T-helper 1 cell treated with Interleukin-12 subunit alpha and Interleukin-12 subunit beta and Interleukin-4 antibody, amounts not matched to agents 30 ng/mL and 1 ng/mL, for 36 hours (primary cell): ENCODE measurements at regions not wholly inside any gene's neighbourhood (a gene's known extent, or its start where the extent isn't known, plus 50 kb on each side); places are given as distances from the start of the nearest gene placed in this dataset.

Source experiments
- intact Hi-C: fragments of 100-400 bp; cut with micrococcal nuclease; formaldehyde crosslinking; loops from one replicate; pipeline ENCODE4 v1.15.1; 2024

DNA sequence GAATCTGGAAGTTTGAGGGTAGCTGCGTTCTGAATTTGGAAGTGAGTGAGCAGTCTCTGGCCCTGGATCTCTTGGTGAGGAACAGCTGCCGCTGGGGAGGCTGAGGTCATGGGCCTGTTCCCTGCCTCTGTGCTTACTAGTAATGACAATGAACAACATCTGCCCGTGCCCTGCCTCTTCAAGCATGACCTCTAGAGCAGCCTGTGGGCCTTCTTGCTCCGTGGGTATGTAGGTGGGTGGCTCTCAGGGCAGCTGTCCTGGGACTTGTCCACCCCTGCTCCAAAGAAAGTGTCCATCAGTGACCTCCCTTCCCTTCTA is 186.2 kb downstream of the CXCL12 start:
- intact Hi-C loops: no loop called here

DNA sequence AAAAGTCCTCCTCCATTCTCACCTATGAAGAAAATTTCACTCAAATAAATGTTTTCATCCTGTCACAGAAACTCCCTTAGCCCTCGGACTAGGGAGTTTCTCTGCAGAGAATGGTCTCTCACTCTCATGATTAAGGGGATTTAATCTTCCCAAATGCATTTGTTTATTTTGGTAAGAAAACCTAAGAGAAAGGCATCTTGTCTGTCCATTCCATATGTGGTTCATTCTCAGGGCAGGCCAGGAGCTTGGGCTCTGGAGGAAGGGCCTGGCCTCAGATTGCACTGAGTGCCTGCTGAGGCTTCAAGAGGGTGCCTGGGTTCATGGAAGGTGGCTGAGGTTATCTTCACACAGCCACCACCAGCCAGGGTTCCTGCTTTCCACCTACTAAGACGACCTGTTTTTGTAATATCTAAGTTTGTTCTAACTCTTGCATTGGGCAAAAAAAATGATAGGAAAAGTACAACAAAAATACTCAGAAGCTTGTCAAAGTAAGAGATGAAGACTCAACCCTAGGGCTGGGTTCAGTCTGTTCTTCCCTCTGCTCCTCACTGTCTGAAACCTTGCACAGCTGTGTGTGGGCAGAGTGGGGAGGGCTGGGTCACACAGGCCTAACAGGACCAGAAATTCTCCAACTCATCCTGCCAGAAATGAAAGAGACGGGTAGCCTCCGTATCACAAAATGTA is 186.7 kb downstream of the CXCL12 start:
- intact Hi-C loops: no loop called here

DNA sequence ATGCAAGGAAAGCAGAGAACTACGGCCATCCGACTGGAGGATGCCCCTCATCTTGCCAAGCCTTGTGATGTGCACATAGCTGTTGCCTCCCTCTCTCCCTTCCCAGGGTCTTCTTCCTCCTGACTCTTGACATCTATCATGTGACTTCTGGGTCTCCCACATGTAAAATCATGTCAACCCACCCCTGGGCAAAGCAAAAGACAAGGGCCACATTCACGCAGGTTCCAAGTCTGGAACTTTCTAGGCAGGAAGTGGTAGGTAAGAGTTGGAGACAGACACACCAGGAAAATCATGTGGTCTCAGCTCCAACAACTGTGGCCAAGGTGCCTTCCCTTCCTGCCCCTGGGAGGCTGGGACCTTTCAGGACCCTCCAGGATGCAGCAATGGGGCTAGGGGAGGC is 187.3 kb downstream of the CXCL12 start:
- intact Hi-C loops: no loop called here

DNA sequence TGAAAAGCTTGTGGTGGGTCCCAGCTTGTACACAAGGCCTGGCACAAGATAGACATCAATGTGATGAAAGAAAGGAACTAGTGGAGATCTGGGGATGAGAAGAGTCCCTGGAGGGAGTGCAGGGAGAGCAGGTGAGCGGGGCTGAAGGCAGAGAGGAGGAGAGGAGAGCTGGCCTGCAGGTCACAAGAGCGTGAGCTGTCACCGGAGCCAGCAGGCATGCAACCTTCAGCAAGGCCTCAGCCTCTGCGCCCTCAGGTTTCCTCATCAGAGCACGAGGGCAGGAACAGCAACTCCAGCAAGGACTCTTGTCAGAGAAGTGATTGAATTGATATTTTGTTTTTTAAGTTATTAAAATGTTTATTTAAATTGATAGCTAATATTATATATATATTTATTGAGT is 188.6 kb downstream of the CXCL12 start:
- intact Hi-C loops: no loop called here

DNA sequence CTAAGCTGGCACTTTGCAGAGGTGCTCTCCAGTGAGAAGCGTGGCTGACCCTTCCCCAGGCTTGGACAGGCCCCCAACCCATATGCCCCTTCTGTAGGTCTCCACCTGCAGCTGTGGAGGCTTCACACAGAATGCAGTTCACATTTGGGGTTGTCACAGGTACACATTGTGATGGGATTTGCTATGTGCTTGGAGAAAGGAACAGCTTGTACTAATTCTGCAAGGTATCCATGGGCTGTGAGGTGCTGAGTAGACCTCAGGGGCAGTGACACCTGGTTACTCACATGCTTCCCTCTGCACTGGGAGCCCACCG is 188.9 kb downstream of the CXCL12 start:
- intact Hi-C loops: no loop called here

DNA sequence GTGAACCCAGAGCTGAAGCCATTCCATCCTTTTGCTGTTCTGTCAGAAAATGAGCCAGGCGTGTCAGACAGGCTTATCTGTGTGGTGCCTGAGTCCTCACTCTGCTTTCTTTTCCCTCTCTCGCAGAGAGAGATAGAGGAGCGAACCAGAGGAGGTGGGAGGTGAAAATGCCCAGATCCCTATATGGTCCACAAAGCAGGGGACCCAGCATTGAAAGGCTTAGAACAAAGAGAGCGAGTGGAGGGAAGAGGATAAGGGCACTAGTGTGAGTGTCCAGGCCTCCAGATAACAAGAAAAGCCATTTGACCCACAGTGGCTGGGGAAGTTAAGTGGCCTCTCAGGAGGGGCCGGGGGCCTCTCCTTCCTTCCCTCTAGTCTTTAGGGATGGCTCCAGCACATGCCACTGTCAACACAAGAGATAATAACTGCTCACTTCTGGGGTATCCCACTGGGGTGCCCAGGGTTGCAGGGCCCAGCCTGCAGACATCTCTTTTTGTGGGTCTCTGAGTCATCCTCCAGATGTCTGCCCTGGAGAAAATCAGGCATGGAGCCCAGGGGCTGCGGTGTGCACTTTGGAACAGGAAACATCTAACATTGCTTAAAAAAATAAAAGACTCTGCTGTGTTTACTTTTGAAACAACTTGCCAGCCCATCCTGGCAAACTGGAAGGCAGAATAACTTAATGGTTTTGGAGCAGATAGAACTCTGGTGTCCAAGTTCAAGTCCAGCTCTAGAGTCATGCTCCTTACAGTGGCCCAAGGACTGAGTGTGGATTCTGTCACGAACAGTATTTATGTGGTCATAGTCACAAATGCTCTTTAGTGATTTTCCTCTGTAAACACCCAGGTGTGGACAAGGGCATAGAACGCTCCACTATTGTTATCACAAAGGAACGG is 189.5 kb downstream of the CXCL12 start:
- intact Hi-C loops: no loop called here

DNA sequence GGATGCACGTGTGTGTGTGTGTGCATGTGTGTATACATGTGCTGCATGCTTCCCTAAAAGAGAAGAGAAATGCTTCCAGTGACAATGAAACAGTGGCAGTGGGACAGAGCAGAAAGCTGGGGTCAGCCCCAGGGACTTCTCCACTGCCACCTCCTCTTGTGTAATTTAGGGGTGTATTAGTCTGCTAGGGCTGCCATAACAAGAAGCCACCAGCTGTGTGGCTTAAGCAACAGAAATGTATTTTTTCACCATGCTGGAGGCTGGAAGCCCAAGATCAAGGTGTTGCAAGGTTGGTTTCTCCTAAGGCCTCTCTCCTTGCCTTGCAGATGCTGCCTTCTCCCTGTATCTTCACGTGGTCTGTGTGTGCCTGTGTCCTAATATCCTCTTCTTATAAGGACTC is 190.5 kb downstream of the CXCL12 start:
- intact Hi-C loops: no loop called here

DNA sequence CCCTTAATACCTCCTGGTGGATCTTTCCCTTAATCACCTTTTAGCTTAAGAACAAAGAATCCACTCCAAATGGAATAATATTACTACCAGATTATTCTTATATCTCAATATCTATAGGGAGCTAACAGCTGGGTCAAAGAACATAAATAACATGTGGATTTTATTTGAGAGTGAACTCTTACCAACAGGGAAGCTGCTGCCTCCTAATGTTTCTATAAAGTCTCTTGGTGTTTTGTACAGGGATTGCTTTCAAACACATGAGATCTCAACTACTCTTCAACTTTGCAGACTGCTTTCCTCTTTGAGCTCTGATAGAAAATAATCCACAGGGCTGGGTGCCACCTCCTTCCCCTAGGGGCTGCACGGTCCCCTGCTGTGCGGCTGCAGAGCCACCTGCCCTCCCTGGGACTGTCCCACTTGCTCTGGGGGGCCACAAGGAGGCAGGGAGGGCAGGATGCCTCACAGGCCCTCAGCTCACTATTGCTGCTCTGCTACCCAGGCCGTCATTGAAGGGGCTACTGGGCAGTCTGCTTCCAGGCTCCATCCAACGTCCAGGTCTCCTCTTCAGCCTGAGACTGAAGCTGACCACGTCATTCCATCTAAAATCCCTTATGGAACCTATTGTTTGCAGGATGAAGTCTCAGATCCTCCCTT is 191.2 kb downstream of the CXCL12 start:
- intact Hi-C loops: no loop called here

DNA sequence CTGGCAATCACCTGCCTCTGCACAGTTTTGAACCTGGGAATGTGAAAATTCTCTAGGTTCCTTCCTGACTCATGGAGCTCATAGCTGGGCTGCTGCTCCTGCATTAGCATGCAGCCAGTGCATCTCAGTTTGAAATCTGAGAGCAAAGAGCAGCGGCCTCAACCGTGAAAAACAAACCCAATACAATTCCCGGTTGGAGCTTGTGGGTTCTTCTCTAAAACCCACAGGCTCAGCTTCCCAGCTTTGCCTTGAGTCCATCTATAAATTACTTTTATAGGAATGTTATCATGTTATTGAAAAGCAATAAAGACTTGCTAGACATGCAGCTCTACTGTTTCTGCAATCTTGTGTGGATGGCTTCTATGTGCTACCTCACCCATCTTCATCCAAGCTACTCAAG is 191.7 kb downstream of the CXCL12 start:
- intact Hi-C loops: no loop called here

DNA sequence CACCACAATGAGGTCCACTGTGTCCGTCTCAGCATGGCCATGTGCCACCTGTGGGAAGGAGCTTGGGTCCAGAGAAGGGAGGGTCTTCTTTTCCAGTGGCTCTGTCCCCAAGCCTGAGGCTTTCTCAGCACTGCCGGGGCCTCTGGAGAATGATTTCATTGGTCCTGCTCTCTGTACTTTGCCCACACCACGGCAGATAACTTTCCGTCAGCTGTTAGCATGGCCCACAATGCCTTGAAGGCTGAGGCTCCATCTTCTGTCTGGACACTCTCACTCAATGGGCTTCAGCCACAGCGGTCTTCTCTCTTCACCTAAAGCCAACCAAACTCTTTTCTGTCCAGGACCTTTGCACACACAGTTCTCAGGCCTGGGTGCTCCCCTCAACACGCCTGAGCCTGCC is 192.5 kb downstream of the CXCL12 start:
- intact Hi-C loops: no loop called here

DNA sequence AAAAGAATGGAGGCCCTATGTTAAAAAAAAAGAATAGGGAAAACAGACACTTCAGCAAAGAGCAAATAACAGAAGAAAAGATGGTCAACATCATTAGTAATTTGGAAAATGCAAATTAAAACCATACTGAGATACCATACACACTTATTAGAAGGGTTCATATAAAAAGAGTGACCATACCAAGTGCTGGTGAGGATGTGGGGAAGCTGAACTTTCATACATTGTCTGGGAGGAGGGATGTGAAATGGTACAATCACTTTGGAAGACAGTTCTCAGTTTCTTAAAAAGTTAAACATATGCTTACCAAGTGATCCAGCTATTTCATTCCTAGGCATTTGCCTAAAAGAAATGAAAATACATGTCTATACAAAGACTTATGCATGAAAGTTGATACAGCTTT is 194.4 kb downstream of the CXCL12 start:
- intact Hi-C loops: no loop called here

DNA sequence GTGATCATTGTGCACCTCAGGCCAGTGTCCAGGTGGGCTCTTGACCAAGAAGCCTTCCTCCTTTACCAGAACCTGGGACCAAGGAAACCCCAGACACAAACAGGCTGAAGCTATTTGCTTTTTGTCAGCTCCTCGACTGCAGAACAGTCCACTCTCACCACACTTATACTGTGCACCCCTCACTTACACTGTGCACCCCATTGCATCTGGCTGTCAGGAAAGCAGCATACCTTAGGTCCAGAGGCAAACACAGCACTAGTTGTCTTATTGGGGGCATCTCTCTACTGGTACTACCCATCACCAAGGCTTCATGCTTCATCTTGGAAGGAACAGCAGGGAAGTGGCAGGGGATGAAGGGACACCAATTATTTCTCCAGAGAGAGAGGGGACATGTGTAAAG is 198.1 kb downstream of the CXCL12 start:
- intact Hi-C loops: no loop called here

DNA sequence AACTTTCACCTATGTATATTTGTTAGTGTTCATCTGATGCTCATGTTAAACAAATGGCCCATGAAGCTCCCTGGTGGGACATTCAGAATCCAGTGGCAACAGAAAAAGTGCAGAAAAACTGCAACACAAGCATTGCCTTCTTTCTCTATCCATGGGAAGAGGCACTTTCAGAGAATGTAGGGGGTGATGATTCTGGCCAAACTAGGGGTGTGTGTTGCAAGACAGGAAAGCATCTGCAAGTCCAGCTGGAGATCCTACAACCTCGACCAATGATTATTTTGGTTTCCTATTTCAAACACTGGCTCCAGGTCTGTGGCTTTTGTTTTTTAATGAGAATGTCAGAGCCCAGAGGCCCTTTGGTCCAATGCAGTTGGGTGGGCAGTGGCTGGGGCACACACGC is 198.7 kb downstream of the CXCL12 start:
- intact Hi-C loops: no loop called here

DNA sequence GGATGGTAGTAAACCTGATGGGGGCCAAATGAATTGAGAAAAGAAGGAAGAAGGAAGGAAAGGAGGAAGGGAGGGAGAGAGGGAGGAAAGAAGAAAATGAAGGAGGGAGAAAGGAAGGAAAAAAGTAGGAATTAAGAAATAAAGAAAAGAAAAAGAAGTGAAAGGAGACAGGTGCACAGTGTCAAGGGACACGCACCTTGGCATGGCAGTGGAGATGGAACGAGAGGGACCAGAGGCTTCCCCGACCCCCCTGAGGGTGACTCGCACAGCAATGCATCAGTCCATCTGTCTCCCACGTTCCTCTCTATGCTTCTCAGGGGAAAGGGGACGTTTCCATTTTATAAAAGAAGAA is 199.6 kb downstream of the CXCL12 start:
- intact Hi-C loops: no loop called here

DNA sequence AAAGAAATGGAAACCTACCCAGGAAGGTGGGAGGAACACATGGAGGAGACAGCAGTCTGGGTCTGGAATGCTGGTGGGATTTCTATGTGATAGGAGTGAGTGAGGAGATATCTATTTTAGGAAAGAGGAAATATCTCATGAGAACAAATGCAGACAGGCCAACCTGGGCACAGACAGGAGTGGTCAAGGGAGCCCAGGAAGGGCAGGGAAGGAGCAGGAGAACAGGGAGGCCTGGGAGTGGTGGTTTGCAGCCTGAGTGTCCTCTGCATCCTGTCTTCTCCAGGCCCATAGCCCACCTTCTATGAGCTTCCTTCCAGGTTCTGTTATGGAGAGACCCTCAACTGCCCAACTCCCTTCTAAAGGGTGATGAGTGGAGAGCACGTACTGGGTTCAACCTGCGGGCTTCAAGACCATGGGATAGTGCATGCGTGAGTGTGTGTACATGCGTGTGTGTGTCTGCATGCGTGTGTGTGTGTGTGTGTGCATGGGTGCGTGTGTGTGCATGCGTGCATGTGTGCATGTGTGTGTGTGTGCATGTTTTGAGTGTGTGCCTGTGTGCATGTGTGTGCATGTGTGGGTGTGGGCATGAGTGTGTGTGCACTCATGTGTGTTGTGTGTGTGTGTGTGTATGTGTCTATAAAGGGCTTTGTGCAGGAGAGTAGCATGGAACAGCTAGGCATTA is 200.1 kb downstream of the CXCL12 start:
- intact Hi-C loops: no loop called here

DNA sequence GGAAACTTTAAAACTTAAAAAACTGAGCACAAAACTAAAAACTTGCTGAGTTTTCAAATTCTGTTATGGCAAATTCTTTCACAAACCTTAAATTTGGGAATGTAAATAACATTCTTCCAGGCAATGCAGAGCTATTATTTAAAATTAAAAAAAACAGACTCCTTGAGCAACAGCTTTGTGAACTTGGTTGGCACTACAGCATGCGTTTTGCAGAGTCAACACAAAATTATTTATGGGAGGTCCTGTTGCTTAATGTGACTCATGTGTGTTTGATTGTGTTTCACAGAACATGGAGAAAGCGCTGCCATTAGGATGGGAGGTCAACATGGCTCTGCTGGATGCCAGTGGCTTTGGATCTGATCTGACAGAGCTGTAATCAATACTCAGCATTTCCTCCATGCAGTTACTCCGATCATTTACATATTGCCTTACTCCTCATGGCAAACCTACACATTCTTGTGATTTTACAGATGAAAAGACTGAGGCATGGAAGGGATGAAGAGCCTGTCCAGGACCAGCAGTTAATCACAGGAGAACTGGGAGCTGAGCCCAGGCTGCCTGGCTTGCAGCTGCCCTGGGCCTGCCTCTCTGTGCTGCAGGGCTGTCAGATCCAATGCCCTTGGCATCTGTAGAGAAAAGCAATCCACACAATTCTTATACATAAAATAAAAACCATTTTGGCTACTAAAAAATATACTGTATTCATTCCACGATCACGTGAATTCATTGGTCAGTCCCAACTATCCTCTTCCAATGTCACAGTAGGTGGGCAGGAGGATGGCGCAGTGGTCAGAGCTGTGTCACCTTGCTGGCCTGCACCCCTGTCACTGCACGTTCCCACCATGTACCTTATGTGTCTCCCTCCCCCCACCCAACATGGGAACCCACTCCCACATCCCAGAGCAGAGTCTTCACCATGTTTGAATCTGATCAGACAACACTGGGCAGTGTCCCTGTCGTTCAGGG is 200.9 kb downstream of the CXCL12 start:
- intact Hi-C loops: no loop called here

DNA sequence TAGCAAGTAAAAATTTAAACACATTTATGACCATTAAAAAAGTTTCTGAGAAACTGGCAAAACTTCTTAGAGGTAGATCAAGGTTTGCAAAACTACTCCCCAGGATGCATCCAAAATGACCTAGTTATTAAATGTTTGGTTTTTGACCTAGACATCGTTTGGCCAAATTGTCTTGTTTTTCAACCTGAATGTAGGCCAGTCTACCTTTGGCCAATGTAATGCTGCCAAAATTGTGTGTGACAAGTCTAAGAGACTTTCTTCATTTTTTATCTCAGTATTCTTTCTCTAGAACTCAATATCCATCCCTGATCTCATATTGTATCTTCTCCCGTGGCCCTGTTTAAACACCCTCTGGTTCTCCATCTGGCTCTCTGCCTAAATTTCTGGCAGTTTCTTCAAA is 202.0 kb downstream of the CXCL12 start:
- intact Hi-C loops: no loop called here

DNA sequence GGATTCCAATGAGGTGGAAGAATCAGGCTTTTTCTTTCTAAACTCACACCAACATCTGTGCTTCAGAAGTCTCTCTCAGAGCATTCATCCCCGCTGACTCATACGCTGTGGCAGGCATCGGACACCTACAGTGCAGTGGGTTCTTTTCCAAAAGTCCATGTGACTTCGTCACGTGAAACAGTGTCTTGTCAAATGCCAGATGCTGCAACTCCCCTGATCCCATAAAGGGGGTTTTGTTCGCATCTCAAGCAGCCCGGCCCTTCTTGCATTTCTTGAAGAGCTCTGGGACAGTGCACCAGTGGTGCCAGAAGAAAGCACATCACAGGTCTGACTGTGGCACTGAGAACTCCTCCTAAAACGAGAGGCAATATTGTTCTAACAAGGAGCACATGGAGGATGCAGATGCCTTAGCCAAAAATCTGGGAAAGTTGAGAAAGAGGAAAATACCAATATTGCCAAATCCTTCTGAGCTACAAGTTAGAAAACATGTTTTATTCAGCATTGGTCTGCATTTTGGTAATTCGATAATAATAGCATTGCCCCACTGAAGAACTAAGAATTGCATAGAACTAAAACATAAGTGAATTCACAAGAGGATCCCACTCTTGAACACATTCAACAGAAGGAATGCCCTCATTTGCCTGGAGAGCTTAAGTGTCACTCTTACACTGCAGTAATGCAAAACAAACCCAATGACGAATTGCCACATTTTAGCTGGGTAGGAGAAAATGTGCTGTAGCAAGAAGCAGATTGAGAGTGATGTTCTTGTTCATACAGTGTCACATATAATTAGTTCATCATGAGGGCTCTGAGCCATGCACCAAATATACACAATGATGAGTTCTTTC is 204.4 kb downstream of the CXCL12 start:
- intact Hi-C loops: no loop called here

DNA sequence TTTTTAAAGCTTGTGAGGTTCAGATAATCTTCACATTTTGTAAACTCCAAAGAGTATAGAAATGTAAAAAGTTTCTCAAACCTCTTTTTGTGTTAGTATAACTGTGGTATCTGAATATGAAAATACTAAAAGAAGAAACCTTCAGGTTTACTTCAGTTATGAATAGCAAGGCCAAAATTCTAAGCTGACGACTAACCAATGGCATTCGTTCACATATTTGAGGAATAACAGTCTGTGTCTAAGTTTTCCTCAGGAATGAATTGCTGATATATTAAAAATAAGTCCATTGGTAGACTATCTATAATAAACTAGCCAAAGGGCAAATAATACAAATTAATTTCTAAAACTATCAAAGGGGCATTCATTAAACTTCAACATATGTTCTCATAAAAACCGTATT is 206.0 kb downstream of the CXCL12 start:
- intact Hi-C loops: no loop called here

DNA sequence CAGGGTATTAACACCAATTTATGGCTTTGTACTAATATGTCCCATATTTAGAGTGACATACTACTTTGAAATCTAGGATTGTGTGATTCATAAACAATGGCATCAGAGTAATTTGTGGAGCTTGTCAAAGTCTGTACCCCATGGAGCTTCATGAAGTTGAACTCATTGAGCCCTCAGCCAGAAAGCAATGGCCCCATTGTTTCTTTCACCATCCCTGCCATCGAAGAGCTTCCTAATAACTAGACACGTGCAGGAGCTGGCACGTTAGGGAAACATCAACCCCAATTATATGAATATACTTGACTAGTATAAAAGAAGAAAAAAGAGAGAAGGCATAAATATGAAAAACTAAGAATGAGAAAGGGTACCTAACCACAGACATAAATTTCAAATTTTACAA is 206.6 kb downstream of the CXCL12 start:
- intact Hi-C loops: no loop called here
